GM23338 (cell line): ENCODE measurements at regions not wholly inside any gene's neighbourhood (a gene's known extent, or its start where the extent isn't known, plus 50 kb on each side); places are given as distances from the start of the nearest gene placed in this dataset.

Experiments used
- CREB1 ChIP-seq: fragments of 250-450 bp; sonication (Bioruptor Pico); IDR thresholded peaks from 2 replicates; pipeline ENCODE4 v1.5.0; 2020; ENCODE audit warnings: low read depth, mild to moderate bottlenecking, moderate library complexity
- EZH2 ChIP-seq: fragments of 200-600 bp; sonication (generic); IDR thresholded peaks from one replicate; pipeline ENCODE4 v1.8.0; 2017; ENCODE audit warnings: antibody characterized with exemption, mild to moderate bottlenecking, low read depth; ENCODE audit not compliant: unreplicated experiment
- EZH2phosphoT487 ChIP-seq: fragments of 200-600 bp; sonication (generic); IDR thresholded peaks from one replicate; pipeline ENCODE4 v1.8.1; 2018; ENCODE audit warnings: antibody characterized with exemption; ENCODE audit not compliant: unreplicated experiment
- JUNB ChIP-seq: IDR thresholded peaks from one replicate; pipeline ENCODE4 v1.6.1; 2016; ENCODE audit warnings: antibody characterized with exemption; ENCODE audit not compliant: unreplicated experiment
- NANOG ChIP-seq: IDR thresholded peaks from 2 replicates; pipeline ENCODE4 v1.6.1; 2016; ENCODE audit warnings: antibody characterized with exemption, borderline replicate concordance
- POLR2AphosphoS5 ChIP-seq: IDR thresholded peaks from 2 replicates; pipeline ENCODE4 v1.6.1; 2016; ENCODE audit warnings: antibody characterized with exemption, low read depth
- STAT1 ChIP-seq: IDR thresholded peaks from one replicate; pipeline ENCODE4 v1.6.1; 2016; ENCODE audit warnings: antibody characterized with exemption; ENCODE audit not compliant: unreplicated experiment
- ZNF114 ChIP-seq: fragments of 250-450 bp; sonication (Bioruptor Pico); IDR thresholded peaks from 2 replicates; pipeline ENCODE4 v1.5.0; 2020; ENCODE audit warnings: mild to moderate bottlenecking, moderate library complexity
- ZNF331 ChIP-seq: fragments of 250-450 bp; sonication (Bioruptor Pico); IDR thresholded peaks from 2 replicates; pipeline ENCODE4 v1.5.0; 2020; ENCODE audit warnings: low read depth, mild to moderate bottlenecking, moderate library complexity
- TF ChIP-seq, protein P1 (sequence below), 2 experiments: fragments of 200-600 bp in 1 of 2; sonication (generic) in 1 of 2; conservative IDR thresholded peaks; 2 replicates each; pipeline versions ENCODE4 v1.5.1 to v1.6.1; 2016 to 2017; ENCODE audit warnings: antibody characterized with exemption in 2 of 2, low read depth in 2 of 2, mild to moderate bottlenecking in 2 of 2, moderate library complexity in 1 of 2
- TF ChIP-seq, protein P2 (sequence below): IDR thresholded peaks from one replicate; pipeline ENCODE4 v1.6.1; 2018; ENCODE audit warnings: antibody characterized with exemption; ENCODE audit not compliant: unreplicated experiment
- TF ChIP-seq, protein P3 (sequence below): fragments of 250-450 bp; sonication (Bioruptor Pico); IDR thresholded peaks from 2 replicates; pipeline ENCODE4 v1.5.0; 2020; ENCODE audit warnings: mild to moderate bottlenecking, moderate library complexity
- TF ChIP-seq, protein P4 (sequence below): IDR thresholded peaks from 2 replicates; pipeline ENCODE4 v1.6.1; 2016; ENCODE audit warnings: antibody characterized with exemption

DNA sequence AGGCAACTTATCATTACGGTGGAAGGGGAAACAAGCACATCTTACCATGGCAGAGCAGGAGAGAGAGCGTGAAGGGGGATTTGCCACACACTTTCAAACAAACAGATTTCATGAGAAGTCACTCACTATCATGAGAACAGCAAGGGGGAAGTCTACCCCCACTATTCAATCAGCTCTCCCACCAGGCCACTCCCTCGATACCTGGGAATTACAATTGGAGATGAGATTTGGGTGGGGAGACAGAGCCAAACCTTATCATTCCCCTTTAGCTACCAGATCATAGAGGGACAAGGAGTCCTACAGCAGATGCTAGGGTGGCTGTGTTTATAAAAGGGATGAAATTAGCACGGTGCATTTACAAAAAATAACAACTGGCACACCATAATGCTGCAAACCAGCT lies 2149.4 kb upstream of the ACO1 start:
- TF ChIP-seq, protein P1, sequence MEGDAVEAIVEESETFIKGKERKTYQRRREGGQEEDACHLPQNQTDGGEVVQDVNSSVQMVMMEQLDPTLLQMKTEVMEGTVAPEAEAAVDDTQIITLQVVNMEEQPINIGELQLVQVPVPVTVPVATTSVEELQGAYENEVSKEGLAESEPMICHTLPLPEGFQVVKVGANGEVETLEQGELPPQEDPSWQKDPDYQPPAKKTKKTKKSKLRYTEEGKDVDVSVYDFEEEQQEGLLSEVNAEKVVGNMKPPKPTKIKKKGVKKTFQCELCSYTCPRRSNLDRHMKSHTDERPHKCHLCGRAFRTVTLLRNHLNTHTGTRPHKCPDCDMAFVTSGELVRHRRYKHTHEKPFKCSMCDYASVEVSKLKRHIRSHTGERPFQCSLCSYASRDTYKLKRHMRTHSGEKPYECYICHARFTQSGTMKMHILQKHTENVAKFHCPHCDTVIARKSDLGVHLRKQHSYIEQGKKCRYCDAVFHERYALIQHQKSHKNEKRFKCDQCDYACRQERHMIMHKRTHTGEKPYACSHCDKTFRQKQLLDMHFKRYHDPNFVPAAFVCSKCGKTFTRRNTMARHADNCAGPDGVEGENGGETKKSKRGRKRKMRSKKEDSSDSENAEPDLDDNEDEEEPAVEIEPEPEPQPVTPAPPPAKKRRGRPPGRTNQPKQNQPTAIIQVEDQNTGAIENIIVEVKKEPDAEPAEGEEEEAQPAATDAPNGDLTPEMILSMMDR (conservative IDR thresholded peaks at IDR 0.05; ENCODE audit: low read depth in 2 of 2) = no peak
- no peak for TF ChIP-seq POLR2AphosphoS5
- no peak for TF ChIP-seq CREB1 (CRISPR knock-in tag)
- no peak for TF ChIP-seq EZH2
- no peak for TF ChIP-seq EZH2phosphoT487
- TF ChIP-seq, protein P2, sequence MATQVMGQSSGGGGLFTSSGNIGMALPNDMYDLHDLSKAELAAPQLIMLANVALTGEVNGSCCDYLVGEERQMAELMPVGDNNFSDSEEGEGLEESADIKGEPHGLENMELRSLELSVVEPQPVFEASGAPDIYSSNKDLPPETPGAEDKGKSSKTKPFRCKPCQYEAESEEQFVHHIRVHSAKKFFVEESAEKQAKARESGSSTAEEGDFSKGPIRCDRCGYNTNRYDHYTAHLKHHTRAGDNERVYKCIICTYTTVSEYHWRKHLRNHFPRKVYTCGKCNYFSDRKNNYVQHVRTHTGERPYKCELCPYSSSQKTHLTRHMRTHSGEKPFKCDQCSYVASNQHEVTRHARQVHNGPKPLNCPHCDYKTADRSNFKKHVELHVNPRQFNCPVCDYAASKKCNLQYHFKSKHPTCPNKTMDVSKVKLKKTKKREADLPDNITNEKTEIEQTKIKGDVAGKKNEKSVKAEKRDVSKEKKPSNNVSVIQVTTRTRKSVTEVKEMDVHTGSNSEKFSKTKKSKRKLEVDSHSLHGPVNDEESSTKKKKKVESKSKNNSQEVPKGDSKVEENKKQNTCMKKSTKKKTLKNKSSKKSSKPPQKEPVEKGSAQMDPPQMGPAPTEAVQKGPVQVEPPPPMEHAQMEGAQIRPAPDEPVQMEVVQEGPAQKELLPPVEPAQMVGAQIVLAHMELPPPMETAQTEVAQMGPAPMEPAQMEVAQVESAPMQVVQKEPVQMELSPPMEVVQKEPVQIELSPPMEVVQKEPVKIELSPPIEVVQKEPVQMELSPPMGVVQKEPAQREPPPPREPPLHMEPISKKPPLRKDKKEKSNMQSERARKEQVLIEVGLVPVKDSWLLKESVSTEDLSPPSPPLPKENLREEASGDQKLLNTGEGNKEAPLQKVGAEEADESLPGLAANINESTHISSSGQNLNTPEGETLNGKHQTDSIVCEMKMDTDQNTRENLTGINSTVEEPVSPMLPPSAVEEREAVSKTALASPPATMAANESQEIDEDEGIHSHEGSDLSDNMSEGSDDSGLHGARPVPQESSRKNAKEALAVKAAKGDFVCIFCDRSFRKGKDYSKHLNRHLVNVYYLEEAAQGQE = no peak
- no peak for TF ChIP-seq NANOG
- TF ChIP-seq, protein P3, sequence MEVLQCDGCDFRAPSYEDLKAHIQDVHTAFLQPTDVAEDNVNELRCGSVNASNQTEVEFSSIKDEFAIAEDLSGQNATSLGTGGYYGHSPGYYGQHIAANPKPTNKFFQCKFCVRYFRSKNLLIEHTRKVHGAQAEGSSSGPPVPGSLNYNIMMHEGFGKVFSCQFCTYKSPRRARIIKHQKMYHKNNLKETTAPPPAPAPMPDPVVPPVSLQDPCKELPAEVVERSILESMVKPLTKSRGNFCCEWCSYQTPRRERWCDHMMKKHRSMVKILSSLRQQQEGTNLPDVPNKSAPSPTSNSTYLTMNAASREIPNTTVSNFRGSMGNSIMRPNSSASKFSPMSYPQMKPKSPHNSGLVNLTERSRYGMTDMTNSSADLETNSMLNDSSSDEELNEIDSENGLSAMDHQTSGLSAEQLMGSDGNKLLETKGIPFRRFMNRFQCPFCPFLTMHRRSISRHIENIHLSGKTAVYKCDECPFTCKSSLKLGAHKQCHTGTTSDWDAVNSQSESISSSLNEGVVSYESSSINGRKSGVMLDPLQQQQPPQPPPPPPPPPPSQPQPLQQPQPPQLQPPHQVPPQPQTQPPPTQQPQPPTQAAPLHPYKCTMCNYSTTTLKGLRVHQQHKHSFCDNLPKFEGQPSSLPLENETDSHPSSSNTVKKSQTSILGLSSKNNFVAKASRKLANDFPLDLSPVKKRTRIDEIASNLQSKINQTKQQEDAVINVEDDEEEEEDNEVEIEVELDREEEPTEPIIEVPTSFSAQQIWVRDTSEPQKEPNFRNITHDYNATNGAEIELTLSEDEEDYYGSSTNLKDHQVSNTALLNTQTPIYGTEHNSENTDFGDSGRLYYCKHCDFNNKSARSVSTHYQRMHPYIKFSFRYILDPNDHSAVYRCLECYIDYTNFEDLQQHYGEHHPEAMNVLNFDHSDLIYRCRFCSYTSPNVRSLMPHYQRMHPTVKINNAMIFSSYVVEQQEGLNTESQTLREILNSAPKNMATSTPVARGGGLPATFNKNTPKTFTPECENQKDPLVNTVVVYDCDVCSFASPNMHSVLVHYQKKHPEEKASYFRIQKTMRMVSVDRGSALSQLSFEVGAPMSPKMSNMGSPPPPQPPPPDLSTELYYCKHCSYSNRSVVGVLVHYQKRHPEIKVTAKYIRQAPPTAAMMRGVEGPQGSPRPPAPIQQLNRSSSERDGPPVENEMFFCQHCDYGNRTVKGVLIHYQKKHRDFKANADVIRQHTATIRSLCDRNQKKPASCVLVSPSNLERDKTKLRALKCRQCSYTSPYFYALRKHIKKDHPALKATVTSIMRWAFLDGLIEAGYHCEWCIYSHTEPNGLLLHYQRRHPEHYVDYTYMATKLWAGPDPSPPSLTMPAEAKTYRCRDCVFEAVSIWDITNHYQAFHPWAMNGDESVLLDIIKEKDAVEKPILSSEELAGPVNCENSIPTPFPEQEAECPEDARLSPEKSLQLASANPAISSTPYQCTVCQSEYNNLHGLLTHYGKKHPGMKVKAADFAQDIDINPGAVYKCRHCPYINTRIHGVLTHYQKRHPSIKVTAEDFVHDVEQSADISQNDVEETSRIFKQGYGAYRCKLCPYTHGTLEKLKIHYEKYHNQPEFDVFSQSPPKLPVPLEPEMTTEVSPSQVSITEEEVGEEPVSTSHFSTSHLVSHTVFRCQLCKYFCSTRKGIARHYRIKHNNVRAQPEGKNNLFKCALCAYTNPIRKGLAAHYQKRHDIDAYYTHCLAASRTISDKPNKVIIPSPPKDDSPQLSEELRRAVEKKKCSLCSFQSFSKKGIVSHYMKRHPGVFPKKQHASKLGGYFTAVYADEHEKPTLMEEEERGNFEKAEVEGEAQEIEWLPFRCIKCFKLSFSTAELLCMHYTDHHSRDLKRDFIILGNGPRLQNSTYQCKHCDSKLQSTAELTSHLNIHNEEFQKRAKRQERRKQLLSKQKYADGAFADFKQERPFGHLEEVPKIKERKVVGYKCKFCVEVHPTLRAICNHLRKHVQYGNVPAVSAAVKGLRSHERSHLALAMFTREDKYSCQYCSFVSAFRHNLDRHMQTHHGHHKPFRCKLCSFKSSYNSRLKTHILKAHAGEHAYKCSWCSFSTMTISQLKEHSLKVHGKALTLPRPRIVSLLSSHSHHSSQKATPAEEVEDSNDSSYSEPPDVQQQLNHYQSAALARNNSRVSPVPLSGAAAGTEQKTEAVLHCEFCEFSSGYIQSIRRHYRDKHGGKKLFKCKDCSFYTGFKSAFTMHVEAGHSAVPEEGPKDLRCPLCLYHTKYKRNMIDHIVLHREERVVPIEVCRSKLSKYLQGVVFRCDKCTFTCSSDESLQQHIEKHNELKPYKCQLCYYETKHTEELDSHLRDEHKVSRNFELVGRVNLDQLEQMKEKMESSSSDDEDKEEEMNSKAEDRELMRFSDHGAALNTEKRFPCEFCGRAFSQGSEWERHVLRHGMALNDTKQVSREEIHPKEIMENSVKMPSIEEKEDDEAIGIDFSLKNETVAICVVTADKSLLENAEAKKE (CRISPR knock-in tag) = no peak
- TF ChIP-seq, protein P4, sequence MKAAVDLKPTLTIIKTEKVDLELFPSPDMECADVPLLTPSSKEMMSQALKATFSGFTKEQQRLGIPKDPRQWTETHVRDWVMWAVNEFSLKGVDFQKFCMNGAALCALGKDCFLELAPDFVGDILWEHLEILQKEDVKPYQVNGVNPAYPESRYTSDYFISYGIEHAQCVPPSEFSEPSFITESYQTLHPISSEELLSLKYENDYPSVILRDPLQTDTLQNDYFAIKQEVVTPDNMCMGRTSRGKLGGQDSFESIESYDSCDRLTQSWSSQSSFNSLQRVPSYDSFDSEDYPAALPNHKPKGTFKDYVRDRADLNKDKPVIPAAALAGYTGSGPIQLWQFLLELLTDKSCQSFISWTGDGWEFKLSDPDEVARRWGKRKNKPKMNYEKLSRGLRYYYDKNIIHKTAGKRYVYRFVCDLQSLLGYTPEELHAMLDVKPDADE = no peak
- no peak for TF ChIP-seq STAT1
- no peak for TF ChIP-seq JUNB
- TF ChIP-seq ZNF114 (CRISPR knock-in tag) = no peak
- TF ChIP-seq ZNF331 (CRISPR knock-in tag) = no peak
